ENCODE measurements at regions not wholly inside any gene's neighbourhood (a gene's known extent, or its start where the extent isn't known, plus 50 kb on each side); places are given as distances from the start of the nearest gene placed in this dataset.

DNA sequence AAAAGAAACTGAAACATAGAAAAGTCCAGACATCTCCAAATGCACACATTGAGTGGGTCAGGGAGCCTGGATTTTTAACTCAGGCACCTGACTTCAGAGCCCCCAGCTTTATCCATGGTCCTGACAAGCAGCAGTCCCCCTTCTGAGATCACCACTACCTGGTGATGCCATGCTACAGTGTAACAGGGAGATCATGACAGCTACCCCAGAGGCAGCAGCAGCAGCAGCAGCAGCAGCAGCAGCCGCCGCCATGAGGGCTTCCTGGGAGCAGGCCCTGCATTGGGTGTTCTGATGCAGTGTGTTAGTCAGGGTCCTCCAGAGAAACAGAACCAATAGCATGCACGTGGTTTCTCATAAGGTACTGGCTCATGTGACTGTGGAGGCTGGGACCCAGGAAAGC, 198.6 kb upstream of the SALL1 start:
- no peak overlapping the region for H3K27ac ChIP-seq
- no peak for TF ChIP-seq ZFX (IDR thresholded peaks at IDR 0.05; ENCODE audit: borderline replicate concordance)
- TF ChIP-seq, protein P1, sequence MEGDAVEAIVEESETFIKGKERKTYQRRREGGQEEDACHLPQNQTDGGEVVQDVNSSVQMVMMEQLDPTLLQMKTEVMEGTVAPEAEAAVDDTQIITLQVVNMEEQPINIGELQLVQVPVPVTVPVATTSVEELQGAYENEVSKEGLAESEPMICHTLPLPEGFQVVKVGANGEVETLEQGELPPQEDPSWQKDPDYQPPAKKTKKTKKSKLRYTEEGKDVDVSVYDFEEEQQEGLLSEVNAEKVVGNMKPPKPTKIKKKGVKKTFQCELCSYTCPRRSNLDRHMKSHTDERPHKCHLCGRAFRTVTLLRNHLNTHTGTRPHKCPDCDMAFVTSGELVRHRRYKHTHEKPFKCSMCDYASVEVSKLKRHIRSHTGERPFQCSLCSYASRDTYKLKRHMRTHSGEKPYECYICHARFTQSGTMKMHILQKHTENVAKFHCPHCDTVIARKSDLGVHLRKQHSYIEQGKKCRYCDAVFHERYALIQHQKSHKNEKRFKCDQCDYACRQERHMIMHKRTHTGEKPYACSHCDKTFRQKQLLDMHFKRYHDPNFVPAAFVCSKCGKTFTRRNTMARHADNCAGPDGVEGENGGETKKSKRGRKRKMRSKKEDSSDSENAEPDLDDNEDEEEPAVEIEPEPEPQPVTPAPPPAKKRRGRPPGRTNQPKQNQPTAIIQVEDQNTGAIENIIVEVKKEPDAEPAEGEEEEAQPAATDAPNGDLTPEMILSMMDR (IDR thresholded peaks at IDR 0.05) = no peak

DNA sequence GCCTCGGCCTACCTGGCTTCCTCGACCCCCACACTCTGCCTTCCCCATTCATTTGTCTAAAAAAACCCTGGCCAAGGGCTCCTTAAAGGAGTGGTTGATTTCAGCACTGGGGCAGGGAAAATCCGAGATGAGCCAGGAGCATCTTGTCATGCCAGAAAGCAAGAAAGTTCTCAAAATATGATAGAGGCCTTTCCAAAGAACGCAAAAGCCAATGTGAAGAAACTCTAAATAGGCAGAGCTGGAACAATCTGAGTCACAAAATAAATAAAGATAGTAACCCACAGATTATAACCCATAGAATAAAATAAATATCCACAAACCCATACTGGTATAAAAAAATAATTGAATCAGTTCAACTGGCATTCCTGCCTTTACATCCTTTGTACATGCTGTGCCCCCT, 192.3 kb upstream of the SALL1 start:
- no peak overlapping the region for H3K27ac ChIP-seq
- TF ChIP-seq, protein P1 (IDR thresholded peaks at IDR 0.05) = no peak
- no peak for TF ChIP-seq ZFX (IDR thresholded peaks at IDR 0.05; ENCODE audit: borderline replicate concordance)

DNA sequence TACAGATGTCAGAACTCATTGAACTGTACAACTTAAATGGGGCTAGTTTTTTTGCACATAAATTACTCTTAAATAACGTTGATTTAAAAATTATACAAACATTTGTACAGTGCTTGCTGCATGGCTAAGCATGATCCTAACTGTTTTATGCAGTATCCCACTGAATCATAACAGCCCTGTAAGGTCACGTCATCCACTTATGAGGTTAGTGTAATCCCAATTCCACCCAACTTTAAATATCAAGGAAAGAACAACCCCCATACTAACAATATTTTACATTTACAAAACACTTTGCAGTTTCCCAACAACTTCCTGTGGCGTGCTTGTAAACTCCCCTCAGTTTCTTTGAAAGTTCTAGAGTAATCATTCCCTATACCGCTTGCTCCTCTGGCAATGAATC, 190.1 kb upstream of the SALL1 start:
- H3K27ac ChIP-seq = no peak overlapping the region
- TF ChIP-seq, protein P1 (IDR thresholded peaks at IDR 0.05) = no peak
- TF ChIP-seq ZFX (IDR thresholded peaks at IDR 0.05; ENCODE audit: borderline replicate concordance) = no peak

DNA sequence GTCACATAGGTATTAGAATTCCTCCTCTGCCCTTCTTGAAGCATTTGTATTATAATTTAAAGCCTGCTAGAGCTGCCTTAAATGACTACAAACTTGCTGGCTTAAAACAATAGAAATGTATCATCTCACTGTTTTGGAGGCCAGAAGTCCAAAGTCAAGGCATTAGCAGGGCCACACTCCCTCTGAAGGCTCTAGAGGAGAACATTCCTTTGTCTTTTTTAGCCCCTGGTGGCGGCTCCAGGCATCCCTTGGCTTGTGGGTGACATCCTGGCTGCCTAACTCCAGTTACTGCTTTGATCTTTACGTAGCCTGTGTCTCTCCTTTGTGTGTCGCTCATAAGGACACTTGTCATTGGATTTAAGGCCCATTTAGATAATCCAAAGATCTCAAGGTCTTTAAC, 186.6 kb upstream of the SALL1 start:
- no peak overlapping the region for H3K27ac ChIP-seq
- TF ChIP-seq ZFX (IDR thresholded peaks at IDR 0.05; ENCODE audit: borderline replicate concordance) = no peak
- TF ChIP-seq, protein P1 (IDR thresholded peaks at IDR 0.05) = no peak

DNA sequence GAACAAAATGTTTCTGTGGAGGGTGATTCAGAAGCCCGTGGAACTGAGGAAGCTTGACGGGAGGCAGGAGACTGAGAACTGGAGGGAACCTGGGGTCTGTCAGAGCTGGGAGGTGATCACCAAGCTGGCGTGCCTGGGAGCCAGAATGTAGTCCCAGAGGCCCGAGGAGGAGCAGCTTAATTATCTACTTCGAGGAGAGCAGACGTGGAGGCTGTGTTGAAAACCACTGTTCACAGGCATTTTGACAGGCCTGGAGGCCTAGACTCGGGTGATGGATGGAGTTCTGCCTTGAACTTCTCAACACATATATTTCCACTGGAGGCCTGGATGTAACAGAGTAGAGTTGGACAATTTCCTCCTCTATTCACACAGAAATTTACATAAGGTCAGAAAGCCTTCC, 177.7 kb upstream of the SALL1 start:
- no peak overlapping the region for H3K27ac ChIP-seq
- TF ChIP-seq, protein P1 (IDR thresholded peaks at IDR 0.05) = no peak
- TF ChIP-seq ZFX (IDR thresholded peaks at IDR 0.05; ENCODE audit: borderline replicate concordance) = no peak

DNA sequence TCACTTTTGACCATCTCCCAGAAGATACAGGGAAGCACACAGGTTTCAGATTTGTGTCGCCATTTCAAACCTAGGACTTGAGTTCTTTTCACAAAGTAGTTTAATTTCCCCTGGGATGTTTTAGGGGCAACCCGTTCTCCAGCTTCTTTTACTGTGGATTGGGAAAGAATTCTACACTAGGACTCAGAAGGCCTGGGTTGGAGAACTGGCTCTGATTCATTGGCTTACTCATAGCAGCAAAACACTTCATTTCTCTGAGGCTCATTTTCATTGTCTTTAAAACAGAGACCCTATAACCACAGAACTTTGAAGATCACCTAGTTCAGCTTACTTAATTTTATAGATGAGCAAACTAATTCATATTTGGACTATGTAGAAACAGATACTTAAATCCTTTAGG, 175.9 kb upstream of the SALL1 start:
- TF ChIP-seq ZFX (IDR thresholded peaks at IDR 0.05; ENCODE audit: borderline replicate concordance) = no peak
- TF ChIP-seq, protein P1 (IDR thresholded peaks at IDR 0.05) = no peak
- H3K27ac ChIP-seq = no peak overlapping the region

DNA sequence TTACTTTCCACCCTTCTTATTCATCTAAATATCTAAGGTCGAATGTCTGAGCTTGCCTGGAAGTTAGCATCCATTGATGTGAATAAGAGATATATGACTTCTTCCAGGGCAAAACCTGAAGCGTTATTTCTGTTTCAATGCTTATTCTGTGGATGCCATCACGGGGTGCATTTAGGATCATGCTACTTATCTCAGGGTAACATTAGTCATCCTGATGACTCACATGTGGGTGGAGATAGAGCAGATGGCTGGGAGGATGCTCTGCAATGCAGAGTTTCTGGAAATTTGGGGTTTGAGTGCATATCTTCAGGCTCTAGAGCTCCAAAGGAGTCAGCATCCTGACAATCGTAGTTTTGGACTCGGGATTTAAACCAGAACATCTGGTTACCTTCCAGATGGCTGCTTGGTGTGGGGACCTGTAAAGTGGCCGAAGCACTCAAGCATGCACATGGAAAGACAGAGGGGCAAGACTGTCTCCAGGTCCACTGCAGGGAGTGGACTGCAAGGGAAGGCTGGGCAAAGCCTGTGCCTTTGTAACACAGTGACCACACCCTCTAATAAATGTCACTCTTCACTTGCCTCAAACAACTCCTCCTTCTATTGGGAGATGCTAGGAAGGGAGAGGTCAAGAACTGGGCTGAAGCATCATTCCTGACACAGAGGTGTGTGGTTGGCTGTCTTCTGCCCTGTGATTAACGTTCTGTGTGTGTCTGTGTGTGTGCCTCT, 175.2 kb upstream of the SALL1 start:
- TF ChIP-seq ZFX (IDR thresholded peaks at IDR 0.05; ENCODE audit: borderline replicate concordance) = no peak
- TF ChIP-seq, protein P1 (IDR thresholded peaks at IDR 0.05) = no peak
- H3K27ac ChIP-seq = no peak overlapping the region
